Common myeloid progenitor, CD34-positive (primary cell): ENCODE measurements at regions not wholly inside any gene's neighbourhood (a gene's known extent, or its start where the extent isn't known, plus 50 kb on each side); places are given as distances from the start of the nearest gene placed in this dataset.

Experiments used
- CTCF ChIA-PET: fragments of 350-600 bp; sonication (Branson Sonifier 250); formaldehyde crosslinking; loops from one replicate; lab custom pipeline; 2021; ENCODE audit warnings: antibody characterized with exemption; lab: Charles Lee
- POLR2A ChIA-PET: fragments of 350-600 bp; sonication (Branson Sonifier 250); formaldehyde crosslinking; loops from one replicate; lab custom pipeline; 2021; ENCODE audit warnings: antibody characterized with exemption; lab: Charles Lee
- DNase-seq, 3 donors: peaks; one replicate each; pipeline versions ENCODE4 v3.0.0 to v3.0.0-alpha.2; 2013
- H3K27ac ChIP-seq, 2 experiments: 1 replicate in 1 of 2; 2 replicates in 1 of 2; pipeline ENCODE4 v1.7.0; 2013; ENCODE audit warnings: inconsistent platforms in 2 of 2, low read length in 2 of 2, mild to moderate bottlenecking in 2 of 2, low read depth in 1 of 2, moderate library complexity in 1 of 2; ENCODE audit not compliant: severe bottlenecking in 2 of 2, insufficient read depth in 1 of 2, poor library complexity in 1 of 2
- H3K27me3 ChIP-seq, 5 experiments: replicated peaks in 2 of 5; 1 replicate in 3 of 5; 2 replicates in 2 of 5; pipeline versions ENCODE4 v1.6.1 to v1.7.0; 2013; ENCODE audit warnings: low read length in 4 of 5, mild to moderate bottlenecking in 2 of 5, moderate library complexity in 2 of 5, inconsistent platforms in 1 of 5; ENCODE audit not compliant: insufficient read depth in 5 of 5, control insufficient read depth in 4 of 5
- H3K36me3 ChIP-seq, 4 experiments: 1 replicate in 2 of 4; 2 replicates in 2 of 4; pipeline versions ENCODE4 v1.6.1 to v1.7.0; 2013; ENCODE audit warnings: low read length in 3 of 4, control low read depth in 1 of 4, mild to moderate bottlenecking in 1 of 4; ENCODE audit not compliant: control insufficient read depth in 4 of 4, insufficient read depth in 4 of 4
- H3K4me1 ChIP-seq, 4 experiments: 1 replicate in 3 of 4; 2 replicates in 1 of 4; pipeline versions ENCODE4 v1.6.1 to v1.7.1; 2013; ENCODE audit warnings: low read length in 3 of 4, mild to moderate bottlenecking in 3 of 4, control low read depth in 1 of 4, inconsistent platforms in 1 of 4, moderate library complexity in 1 of 4; ENCODE audit not compliant: control insufficient read depth in 4 of 4, insufficient read depth in 4 of 4; ENCODE audit errors: control extremely low read depth in 1 of 4
- H3K4me3 ChIP-seq, 7 experiments: 1 replicate in 4 of 7; 2 replicates in 3 of 7; pipeline versions ENCODE4 v1.5.1 to v1.7.0; 2013; ENCODE audit warnings: mild to moderate bottlenecking in 7 of 7, low read length in 6 of 7, moderate library complexity in 6 of 7, inconsistent platforms in 2 of 7, low read depth in 2 of 7, control low read depth in 1 of 7; ENCODE audit not compliant: insufficient read depth in 4 of 7, control insufficient read depth in 1 of 7; ENCODE audit errors: extremely low read depth in 1 of 7
- H3K9me3 ChIP-seq, 5 experiments: 1 replicate in 4 of 5; 2 replicates in 1 of 5; pipeline versions ENCODE4 v1.6.1 to v1.7.1; 2013; ENCODE audit warnings: low read length in 4 of 5, mild to moderate bottlenecking in 2 of 5, inconsistent platforms in 1 of 5, low read depth in 1 of 5, moderate library complexity in 1 of 5; ENCODE audit not compliant: control insufficient read depth in 4 of 5, insufficient read depth in 2 of 5; ENCODE audit errors: control extremely low read depth in 1 of 5
- WGBS: methylation state at CpG from one replicate; pipeline ENCODE4 v1.1.5; 2013; ENCODE audit not compliant: insufficient coverage; 5-methylcytosine and 5-hydroxymethylcytosine counted together

GRCh38 chr2:105959357-105959756 lies 214.6 kb downstream of the NCK2 start:
- no peaks in the 10 kb centered on the region for H3K36me3 ChIP-seq
- ChIA-PET POLR2A (no interaction called here), CTCF (no interaction called here)
- no peak for DNase-seq
- H3K27ac ChIP-seq: no peak overlapping the region
- no peaks in the 10 kb centered on the region for H3K27me3 ChIP-seq
- H3K9me3 ChIP-seq: peaks cover 0 to 5% (median 0%) of the 10 kb centered on the region in 5 experiments
- WGBS: 80% methylated on average over 4 of the region's 4 CpGs
- no peak overlapping the region for H3K4me3 ChIP-seq
- no peaks in the 10 kb centered on the region for H3K4me1 ChIP-seq

- H3K36me3 ChIP-seq: no peaks in the 10 kb centered on the region
- H3K9me3 ChIP-seq: peaks cover 0 to 5% (median 0%) of the 10 kb centered on the region in 5 experiments
- CTCF ChIA-PET: no interaction called here
- H3K27ac ChIP-seq: no peak overlapping the region
- peaks cover 0 to 23% (median 8%) of the 10 kb centered on the region in 4 experiments for H3K4me1 ChIP-seq
- 100% methylated on average over 2 of the region's 3 CpGs for WGBS
- no peak for DNase-seq
- H3K4me3 ChIP-seq: no peak overlapping the region
- POLR2A ChIA-PET: no interaction called here
- H3K27me3 ChIP-seq: no peaks in the 10 kb centered on the region
These were observed 210.2 kb downstream of the NCK2 start for GRCh38 chr2:105954891-105955290.

- Histone ChIP-seq H3K4me3 (no peak overlapping the region), H3K27me3 (no peaks in the 10 kb centered on the region), H3K36me3 (no peaks in the 10 kb centered on the region), H3K4me1 (peaks cover 0 to 23% (median 8%) of the 10 kb centered on the region in 4 experiments), H3K9me3 (peaks cover 0 to 5% (median 0%) of the 10 kb centered on the region in 5 experiments), H3K27ac (no peak overlapping the region)
- WGBS: 100% methylated on average over 4 of the region's 4 CpGs
- ChIA-PET POLR2A (no interaction called here), CTCF (no interaction called here)
- DNase-seq: no peak
These were observed 209.2 kb downstream of the NCK2 start for GRCh38 chr2:105953942-105954341.

- ChIA-PET POLR2A (no interaction called here), CTCF (no interaction called here)
These were observed 207.4 kb downstream of the NCK2 start for GRCh38 chr2:105952131-105952530.

GRCh38 chr2:105951384-105951694 lies 206.6 kb downstream of the NCK2 start:
- Histone ChIP-seq H3K9me3 (no peaks in the 10 kb centered on the region), H3K27ac (no peak overlapping the region), H3K4me1 (peaks cover 0 to 23% (median 8%) of the 10 kb centered on the region in 4 experiments), H3K4me3 (no peak overlapping the region), H3K27me3 (no peaks in the 10 kb centered on the region), H3K36me3 (no peaks in the 10 kb centered on the region)
- ChIA-PET POLR2A (no interaction called here), CTCF (no interaction called here)
- WGBS: 78% methylated on average over 2 of the region's 3 CpGs
- DNase-seq: no peak

More at GRCh38 chr2:105952131-105952530, 207.4 kb downstream of the NCK2 start:
- no peak overlapping the region for H3K4me3 ChIP-seq
- no peaks in the 10 kb centered on the region for H3K9me3 ChIP-seq
- WGBS: 14% methylated on average over 1 of the region's 1 CpG
- no peak overlapping the region for H3K27ac ChIP-seq
- H3K4me1 ChIP-seq: peaks cover 0 to 23% (median 8%) of the 10 kb centered on the region in 4 experiments
- DNase-seq: no peak
- no peaks in the 10 kb centered on the region for H3K36me3 ChIP-seq
- H3K27me3 ChIP-seq: no peaks in the 10 kb centered on the region

GRCh38 chr2:105950521-105951383 lies 206.0 kb downstream of the NCK2 start:
- ChIA-PET POLR2A (no interaction called here), CTCF (no interaction called here)
- WGBS: 95% methylated on average over 9 of the region's 10 CpGs

GRCh38 chr2:105943977-105944376 lies 199.3 kb downstream of the NCK2 start:
- Histone ChIP-seq H3K27ac (no peak overlapping the region), H3K9me3 (peaks cover 3 to 9% (median 7%) of the 10 kb centered on the region in 5 experiments), H3K4me1 (no peaks in the 10 kb centered on the region), H3K36me3 (no peaks in the 10 kb centered on the region), H3K27me3 (no peaks in the 10 kb centered on the region), H3K4me3 (no peak overlapping the region)
- ChIA-PET CTCF (interaction anchor here (0.8 kb wide), 1 partner anchor 23 kb away, joined by 4 read pairs; no protein-coding TSS in a partner anchor), POLR2A (no interaction called here)
- no peak for DNase-seq
- 92% methylated on average over 15 of the region's 20 CpGs for WGBS

More at GRCh38 chr2:105950521-105951383, 206.0 kb downstream of the NCK2 start:
- H3K27me3 ChIP-seq: no peaks in the 10 kb centered on the region
- no peak for DNase-seq
- H3K4me3 ChIP-seq: no peak overlapping the region
- peaks cover 0 to 23% (median 8%) of the 10 kb centered on the region in 4 experiments for H3K4me1 ChIP-seq
- no peaks in the 10 kb centered on the region for H3K9me3 ChIP-seq
- no peak overlapping the region for H3K27ac ChIP-seq
- no peaks in the 10 kb centered on the region for H3K36me3 ChIP-seq
